Left colon (tissue), 2 donors: ENCODE measurements at regions not wholly inside any gene's neighbourhood (a gene's known extent, or its start where the extent isn't known, plus 50 kb on each side); places are given as distances from the start of the nearest gene placed in this dataset.

Experiments
- ATAC-seq: fragments of 200-7000 bp; cut with Tn5 transposase; one replicate; pipeline ENCODE4 v1.9.1; 2020; ENCODE audit warnings: mild to moderate bottlenecking, moderate library complexity
- DNase-seq, 2 donors: peaks; one replicate each; pipeline ENCODE4 v3.0.0-alpha.2; 2020
- intact Hi-C, 2 donors: fragments of 100-400 bp; cut with DNase I in 1 of 2; cut with micrococcal nuclease in 1 of 2; formaldehyde crosslinking; loops; one replicate each; pipeline versions ENCODE4 v1.11.2 to v1.14.0; 2022; cut with DNase I, micrococcal nuclease
- donor health status: DM: no; HTN: no; CAD: no.
- donor health status: DM: yes; HTN: yes; CAD: no.

DNA sequence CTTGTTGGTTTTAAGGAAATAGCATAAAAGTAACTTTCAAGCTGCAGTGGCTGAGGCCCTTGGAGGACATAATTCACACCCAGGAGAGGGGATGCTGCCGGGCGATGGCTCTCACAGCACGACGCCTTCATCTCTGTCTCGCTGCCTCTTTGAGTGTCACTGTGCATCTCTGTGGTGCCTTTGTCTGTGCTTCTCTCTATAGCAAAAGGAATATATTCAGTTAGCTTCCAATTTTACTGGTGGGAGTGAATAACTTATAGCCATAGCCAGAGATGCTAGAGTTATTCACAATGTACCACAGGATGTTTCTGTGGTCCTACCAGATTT lies 276.7 kb downstream of the SYK start:
- no peak for ATAC-seq
- intact Hi-C loops = no loop called here
- no peak for DNase-seq

DNA sequence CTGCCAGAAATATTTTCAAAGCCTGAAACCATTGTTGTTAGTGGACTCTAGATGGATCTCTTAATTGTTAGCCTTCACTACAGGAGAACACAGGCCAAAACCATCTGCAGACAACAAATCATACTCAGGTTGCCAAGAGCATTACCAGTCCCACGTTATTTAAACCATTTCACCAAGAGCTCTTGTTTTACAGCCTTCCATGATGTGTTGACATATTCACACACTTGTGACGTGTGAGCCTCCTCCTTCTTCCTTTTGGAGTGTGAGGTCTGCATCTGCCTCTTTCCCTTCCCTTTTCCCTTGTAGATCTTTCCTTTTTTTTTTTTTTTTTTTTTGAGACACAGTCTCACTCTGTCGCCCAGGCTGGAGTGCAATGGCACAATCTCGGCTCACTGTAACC lies 279.0 kb downstream of the AUH start:
- intact Hi-C loops = no loop called here
- DNase-seq = no peak
- ATAC-seq = no peak

DNA sequence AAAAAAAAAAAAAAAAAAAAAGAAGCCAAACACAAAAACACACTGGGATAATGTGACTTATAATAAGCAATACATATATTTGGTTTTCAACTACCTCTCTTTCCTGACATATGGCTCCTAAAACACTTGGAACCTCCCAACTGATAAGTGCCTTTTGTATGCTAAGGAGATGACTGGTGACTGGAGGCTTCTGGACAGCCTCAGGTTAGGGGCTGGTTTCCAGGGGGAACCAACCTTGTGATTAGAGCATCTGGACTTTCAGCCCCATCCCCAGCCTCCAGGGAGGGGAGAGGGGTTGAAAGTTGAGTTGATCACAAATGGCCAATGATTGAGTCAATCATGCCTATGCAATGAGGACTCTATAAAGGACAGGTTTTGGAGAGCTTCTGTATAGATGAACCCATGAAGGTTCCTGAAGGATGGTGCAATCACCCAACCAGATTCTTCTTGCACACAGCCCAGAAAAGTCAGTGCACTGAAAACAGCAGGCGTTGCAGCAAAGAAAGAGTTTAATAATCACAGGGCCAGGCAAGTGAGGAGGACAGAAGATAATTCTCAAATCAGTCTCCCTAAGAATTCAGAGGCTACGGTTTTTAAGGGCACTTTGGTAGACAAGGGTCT lies 276.7 kb downstream of the AUH start:
- ATAC-seq (no peak), DNase-seq (no peak)
- intact Hi-C loops = no loop called here

DNA sequence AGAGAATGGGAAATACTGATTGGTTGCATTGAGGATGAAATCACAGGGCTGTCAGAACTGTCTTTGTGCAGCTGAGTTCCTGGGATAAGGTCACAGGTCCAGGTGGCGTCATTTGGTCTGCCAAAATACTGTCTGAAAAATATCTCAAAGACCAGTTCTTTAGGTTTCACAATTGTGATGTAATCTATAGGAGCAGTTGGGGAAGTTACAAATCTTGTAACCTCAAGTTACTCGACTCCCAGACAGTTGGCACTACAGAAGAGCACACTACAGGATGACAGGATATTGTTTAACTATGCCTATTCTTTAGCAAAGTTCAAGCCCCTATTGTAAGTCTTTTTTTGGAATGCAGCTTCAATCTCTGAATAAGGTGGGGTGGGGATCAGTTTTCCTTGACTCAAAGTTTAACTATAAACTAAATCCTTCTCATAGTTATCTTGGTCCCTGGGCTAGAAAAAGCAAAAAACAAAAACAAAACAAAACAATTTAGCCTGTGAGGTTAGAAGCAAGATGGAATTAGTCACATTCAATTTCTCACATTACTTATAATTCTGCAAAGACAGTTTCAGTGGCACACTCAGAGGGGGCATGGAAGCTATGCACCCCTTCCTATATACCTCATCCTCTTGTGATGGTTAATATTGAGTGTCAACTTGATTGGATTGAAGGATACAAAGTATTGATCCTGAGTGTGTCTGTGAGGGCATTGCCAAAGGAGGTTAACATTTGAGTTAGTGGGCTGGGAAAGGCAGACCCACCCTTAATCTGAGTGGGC lies 276.0 kb downstream of the AUH start:
- intact Hi-C loops = no loop called here
- DNase-seq (no peak), ATAC-seq (no peak)

DNA sequence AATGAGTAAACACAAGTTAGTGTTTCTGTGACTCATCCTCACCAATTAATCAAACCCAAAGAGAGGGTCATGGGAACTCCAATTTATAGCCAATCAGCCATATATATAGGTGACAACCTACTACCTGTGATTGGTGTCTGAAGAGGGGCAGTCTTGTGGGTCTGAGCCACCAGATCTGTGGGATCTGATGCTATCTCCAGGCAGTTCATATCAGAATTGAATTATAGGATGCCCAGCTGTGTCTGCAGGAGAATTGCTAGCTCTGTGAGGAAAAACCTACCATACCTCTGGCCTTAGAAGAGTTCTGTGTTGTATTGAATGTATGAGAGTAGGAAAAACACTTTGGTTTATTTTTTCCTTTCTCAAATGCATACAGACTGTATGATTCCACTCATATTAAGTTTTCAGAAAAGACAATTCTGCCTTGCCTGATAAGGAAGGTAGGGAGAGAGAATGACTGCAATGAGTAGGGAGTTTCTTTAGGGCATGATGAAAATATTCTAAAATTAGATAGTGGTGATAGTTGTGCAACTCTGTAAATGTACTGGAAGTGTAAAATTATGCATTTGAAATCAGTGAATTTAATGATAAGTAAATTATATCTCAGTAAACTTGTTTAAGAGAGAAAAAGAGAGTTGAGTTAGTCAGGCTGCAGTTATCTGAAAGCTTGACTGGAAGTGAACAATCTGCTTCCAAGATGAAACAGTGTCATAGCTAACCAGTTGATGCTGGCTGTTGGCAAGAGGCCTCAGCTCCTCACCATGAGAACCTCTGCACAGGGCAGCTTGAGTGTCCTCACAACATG lies 274.9 kb downstream of the AUH start:
- DNase-seq (no peak), ATAC-seq (no peak)
- intact Hi-C loops = no loop called here

DNA sequence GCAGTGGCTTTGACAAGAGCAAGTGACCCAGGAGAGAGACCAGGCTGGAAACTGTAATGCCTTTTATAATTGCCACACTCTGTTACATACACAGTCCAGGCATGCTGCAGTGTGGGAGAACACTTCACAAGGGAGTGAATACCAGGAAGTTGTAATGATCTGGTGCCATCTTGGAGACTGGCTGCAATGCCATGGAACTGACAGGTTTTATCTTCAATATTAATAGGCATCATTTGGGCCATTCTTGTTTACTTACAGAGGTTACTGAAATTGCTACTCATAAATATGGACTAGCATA lies 274.3 kb downstream of the AUH start:
- DNase-seq (no peak), ATAC-seq (no peak)
- intact Hi-C loops = no loop called here

DNA sequence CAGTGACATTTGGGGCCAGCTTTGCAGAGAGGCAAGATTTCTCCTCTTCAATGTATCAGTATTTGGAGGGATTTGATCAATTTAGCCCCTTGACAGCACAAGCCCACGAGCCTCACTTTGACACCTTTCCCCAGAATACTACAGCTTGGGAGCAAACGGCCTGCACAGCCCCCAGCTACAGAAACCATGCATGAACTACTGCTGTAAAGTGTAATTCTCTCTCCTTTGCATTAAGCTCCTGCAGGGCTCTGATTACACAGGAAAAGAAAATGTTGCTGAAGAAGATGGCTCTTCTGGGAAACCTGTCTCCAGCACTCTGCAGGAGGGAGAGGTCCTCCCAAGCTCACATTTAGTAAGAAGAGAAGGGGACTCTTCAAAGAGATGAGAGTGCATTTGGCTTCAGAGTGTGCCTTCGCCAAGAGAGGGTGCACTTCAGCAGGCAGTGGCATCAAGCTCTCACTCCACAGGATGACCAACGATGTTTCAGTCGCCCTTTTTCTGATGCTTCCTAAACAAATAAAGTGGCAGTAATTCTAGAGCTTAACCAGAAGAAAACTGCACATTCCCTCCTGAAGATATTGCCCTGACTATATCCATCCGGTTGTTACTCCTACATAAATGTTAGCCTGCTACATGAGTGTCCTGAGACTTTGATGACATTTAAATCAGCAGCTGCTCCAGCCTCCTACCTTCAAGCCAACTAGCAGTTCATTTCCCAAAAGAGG lies 272.2 kb downstream of the AUH start:
- intact Hi-C loops = no loop called here
- ATAC-seq = peak; percentile 94
- peak; percentile 36 to 39 for DNase-seq

DNA sequence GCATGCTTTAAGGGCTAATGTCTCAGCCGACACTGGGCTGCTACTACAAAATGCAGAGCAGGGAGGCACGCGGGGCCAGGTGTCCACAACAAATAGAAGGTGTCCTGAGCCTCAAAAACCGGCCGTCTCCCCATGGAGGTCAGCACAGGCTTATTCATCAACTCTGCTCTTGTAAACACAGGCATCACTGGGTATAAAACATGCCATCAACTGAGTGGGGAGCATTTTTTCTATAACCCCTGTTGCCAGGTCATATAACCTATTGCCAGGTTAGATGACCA lies 271.6 kb downstream of the AUH start:
- intact Hi-C loops = no loop called here
- no peak for ATAC-seq
- no peak for DNase-seq

DNA sequence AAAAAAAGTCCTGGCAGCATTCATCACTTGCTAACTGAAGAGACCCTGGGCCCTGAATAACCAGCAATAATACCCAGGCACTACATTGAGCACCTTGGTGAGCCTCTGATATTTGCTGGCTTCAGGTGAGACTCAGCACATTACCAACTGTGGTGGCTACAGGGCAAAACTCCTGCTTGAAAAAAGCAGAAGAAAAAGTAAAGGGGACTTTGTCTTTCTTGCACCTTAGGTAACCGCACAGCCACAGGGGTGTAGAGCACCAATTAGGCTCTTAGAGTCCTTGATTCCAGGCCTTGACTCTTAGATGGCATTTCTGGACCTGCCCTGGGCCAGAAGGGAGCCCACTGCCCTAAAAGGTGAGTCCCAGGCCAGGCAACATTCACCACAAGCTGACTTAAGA lies 269.5 kb downstream of the AUH start:
- intact Hi-C loops = no loop called here
- ATAC-seq = no peak
- DNase-seq = no peak

DNA sequence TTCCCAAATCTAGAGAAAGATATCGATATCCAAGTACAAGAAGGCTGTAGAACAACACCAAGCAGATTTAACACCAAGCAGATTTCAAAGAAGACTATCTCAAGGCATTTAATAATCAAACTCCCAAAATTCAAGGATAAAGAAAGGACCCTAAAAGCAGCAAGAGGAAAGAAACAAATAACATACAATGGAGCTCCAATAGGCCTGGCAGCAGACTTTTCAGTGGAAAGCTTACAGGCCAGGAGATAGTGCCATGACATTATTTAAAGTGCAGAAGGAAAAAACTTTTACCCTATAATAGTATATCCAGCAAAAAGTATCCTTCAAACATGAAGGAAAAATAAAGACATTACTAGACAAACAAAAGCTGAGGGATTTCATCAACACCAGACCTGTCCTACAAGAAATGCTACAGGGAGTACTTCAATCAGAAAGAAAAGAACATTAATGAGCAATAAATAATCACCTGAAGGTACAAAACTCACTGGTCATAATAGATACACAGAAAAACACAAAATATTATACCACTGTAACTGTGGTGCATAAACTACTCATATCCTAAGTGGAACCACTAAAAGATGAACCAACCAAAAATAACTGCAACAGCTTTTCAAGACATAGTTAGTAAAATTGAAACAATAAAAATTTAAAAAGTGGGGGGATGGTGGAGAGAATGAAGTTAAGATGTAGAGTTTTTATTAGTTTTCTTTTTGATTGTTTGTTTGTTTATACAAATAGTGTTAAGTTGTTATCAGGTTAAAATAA lies 267.2 kb downstream of the AUH start:
- ATAC-seq (no peak), DNase-seq (no peak)
- intact Hi-C loops = no loop called here

DNA sequence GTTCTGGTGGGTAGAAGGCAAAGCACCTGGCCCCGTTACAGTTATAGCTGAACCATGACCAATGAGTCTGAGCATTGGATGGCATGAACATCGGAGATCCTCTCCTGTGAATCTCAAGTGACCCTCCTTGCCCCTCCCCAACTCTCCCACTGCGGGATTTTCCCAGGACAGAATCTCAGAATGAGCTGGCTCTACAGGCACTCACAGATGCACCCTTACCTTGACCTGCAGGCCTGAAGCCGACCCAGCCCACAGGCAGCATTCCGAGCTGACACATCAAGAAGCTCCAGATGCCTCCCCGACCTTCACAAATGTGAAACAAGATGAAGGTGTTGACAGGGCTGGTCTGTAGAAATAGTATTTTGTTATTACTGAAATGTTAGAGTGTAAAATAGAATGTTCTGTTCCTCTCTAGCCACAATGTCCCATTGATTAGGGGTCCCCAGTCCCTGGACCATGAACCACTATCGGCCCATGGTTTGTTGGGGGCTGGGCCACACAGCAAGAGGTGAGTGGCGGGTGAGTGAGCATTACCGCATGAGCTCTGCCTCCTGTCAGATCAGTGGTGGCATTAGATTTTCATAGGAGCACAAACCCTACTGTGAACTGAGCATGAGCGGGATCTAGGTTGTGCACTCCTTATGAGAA lies 263.4 kb downstream of the AUH start:
- intact Hi-C loops = no loop called here
- ATAC-seq = no peak
- DNase-seq = no peak

DNA sequence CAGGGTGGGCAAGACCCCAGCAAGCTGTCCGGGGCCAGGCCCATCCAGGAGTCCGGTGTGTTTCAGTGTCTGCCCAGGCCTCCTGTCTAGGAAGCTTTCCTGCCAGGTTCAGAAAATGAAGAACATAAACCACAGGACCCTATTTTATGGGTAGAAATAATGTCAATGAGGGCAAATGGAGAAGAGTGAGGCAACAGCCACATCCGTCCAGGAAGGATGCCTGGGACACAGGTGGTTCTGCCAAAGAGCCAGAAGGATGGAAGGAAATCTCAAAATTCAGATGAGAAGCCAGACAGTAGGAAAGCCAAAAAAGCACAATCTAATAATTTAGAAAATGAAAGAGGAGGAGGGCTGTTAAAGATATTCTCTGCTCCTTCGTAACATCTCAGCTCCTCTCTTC lies 262.3 kb downstream of the AUH start:
- ATAC-seq = no peak
- intact Hi-C loops = no loop called here
- DNase-seq = no peak

DNA sequence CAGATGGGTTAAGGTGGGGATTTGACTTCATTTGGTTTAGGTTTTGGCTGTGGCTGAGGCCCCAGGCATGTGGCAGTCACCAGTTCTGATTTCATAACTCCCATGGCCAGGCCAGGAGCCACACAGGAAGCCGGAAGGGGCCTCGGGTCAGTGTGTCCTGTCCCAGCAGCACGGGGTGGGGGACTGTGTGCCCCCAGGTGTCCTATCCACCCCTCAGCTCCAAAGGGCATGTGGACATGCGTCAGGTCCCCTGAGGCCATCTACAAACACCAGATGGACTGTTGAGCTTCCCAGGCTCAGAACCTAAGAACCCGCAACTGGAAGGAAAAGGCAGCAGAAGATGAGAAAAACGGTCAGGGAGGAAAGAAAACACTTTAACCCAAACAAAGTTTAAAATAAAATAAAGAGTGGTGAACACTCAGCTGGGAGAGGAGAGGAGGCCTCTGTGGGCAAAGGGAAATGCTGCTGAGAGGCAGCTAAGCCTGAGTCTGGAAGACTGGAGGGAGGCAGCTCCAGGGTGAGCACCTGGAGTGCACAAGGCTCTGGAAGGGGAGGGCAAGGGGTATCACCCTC lies 260.8 kb downstream of the AUH start:
- no peak for ATAC-seq
- no peak for DNase-seq
- intact Hi-C loops = no loop called here

DNA sequence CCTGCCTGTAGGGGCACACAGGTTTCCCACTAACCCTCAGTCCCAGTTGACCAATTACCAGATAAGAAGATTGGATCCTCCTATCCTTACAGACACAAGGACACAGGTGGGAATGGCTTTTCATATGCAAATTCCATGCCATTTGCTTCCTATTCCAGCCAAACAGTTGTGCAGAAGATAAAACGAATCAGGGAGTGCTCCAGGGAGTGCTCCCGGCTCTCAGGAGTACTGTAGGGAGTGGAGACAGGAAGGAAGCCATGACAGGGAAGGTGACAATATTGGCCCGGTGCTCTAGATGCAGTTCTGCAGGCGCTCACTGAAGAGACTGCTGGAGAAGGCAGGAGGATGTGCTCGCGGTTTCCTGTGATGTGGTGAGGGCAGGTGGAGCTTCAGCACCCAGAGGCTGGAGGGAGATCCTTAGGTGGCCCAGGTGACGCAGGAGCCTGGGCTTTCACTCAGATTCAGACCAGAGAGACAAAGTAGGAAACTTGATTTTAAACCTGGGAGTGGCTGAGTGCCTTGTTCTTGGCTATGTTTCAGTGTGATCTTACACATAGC lies 260.0 kb downstream of the AUH start:
- peak; percentile 49 for DNase-seq
- peak; percentile 33 for ATAC-seq
- intact Hi-C loops = no loop called here

DNA sequence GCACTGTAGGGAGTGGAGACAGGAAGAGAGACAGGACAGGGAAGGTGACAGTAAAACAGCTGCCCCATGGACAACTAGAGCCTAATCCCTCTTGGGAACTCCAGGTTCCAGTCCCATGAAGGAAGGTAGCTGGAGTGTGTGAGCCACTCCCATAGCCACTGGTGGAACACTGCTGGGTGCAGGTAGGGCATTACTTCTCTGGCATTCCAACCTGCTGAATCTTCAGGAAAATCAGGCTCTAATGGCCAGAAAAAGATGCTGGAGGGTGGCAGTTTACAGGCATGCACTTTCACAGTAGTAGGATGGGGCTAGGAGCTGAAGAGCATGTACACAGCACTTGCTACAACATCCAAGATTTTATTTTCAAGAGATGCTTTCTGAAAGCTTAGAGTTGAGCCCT lies 259.4 kb downstream of the AUH start:
- no peak for ATAC-seq
- intact Hi-C loops = no loop called here

DNA sequence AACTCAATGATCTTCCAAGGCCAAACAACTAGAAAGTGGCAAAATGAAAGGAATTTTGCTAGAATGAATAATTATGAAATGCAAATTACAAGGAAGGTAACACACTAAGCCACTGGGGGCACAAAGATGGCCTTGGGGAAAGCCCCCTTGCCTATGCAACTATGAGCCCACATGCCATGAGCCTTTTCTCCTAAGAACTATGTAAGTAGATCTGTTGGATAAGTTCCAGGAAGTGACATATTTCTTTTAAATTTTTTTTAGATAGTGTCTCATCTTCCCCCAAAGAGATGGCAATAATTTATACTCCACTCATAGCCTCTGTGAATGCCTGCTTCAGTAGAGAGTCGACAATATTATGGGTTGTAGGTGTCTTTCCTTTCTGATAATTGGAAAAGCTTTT lies 257.8 kb downstream of the AUH start:
- intact Hi-C loops = no loop called here
- DNase-seq (no peak), ATAC-seq (no peak)

More for the DNA sequence above, 259.4 kb downstream of the AUH start:
- no peak for DNase-seq

DNA sequence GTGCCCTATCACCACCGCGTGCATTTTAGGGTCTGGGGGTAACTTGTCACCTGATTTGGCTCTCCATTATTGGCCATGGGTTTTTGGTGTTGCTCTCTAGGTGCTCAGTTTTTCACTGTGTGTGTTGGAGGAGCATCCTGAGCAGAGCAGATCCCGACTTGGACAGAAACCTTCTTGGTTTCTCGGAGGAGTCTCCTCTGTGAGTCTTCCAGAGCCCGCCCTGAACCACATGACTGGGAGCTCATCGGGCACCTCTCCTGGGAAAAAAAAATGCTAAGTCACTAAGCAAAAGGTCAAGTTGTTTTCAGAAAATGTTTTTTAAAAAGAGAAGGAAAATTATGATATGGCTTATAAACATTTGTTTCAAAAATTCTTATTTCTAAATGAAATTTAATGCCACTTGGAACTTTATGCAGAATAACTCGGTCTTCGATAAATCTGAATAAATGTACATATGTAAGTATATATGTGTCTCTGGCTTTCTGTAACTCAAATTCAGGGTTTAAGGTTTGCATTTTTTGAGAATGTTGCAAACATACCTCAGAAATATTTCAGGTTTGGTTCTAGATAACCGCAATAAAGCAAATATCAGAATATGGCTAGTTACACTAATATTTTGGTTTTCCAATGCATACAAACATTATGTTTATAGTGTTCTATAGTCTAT lies 255.2 kb downstream of the AUH start:
- DNase-seq (no peak), ATAC-seq (no peak)
- intact Hi-C loops = no loop called here

DNA sequence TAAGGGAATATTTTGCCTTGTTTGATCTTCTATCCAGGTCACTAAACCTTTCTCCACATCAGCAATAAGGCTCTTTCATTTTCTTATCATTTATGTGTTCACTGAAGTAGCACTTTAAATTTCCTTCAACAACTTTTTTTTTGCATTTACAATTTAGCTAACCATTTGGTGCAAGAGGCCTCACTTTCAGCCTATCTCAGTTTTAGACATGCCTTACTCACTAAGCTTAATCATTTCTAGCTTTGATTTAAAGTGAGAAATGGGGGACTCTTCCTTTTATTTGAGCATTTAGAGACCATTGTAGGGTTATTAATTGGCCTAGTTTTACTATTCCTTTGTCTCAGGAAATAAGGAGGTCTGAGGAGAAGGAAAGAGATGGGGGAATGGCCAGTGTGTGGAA lies 250.5 kb downstream of the AUH start:
- intact Hi-C loops = no loop called here
- DNase-seq = no peak
- ATAC-seq = no peak
